ENCODE measurements at regions not wholly inside any gene's neighbourhood (a gene's known extent, or its start where the extent isn't known, plus 50 kb on each side); places are given as distances from the start of the nearest gene placed in this dataset.
"Not testable (repeated sequence)": the region's sequence is repeated elsewhere in the genome, so short reads cannot be mapped to it uniquely, and the experiment has no call there.

DNA sequence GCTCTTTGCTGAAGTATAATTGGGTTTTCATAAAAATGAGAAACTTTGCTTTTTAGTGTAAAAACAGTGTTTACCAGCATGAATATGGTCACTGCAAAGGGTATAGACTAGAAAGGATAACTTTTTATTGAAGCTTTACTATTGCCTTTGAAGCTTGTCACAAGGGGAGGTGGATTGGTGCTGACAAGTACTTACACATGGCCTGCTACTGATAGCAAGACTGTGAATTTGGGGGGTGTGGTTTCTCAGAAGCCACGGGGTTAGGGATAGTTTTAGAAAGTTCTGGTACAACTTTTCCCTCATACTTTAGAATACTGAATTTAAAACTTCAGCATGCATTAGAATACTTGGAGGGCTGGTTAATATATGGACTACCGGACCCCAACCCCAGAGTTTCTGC is 294.1 kb downstream of the SOCS6 start:
- intact Hi-C loops (cut with DNase I; ENCODE audit: low total_unique reads), result no loop called here
- WGBS, 2 donors, result 66 to 68% methylated on average over 2 of the region's 2 CpGs
- TF ChIP-seq, protein P1, sequence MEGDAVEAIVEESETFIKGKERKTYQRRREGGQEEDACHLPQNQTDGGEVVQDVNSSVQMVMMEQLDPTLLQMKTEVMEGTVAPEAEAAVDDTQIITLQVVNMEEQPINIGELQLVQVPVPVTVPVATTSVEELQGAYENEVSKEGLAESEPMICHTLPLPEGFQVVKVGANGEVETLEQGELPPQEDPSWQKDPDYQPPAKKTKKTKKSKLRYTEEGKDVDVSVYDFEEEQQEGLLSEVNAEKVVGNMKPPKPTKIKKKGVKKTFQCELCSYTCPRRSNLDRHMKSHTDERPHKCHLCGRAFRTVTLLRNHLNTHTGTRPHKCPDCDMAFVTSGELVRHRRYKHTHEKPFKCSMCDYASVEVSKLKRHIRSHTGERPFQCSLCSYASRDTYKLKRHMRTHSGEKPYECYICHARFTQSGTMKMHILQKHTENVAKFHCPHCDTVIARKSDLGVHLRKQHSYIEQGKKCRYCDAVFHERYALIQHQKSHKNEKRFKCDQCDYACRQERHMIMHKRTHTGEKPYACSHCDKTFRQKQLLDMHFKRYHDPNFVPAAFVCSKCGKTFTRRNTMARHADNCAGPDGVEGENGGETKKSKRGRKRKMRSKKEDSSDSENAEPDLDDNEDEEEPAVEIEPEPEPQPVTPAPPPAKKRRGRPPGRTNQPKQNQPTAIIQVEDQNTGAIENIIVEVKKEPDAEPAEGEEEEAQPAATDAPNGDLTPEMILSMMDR (IDR thresholded peaks at IDR 0.05), result no peak
- no peak for TF ChIP-seq POLR2A (IDR thresholded peaks at IDR 0.05)
- H3K4me3 ChIP-seq (ENCODE audit: low read depth, poor library complexity, severe bottlenecking), result no peak overlapping the region
- DNase-seq (ENCODE audit: low spot score in 2 of 2), result no peak

DNA sequence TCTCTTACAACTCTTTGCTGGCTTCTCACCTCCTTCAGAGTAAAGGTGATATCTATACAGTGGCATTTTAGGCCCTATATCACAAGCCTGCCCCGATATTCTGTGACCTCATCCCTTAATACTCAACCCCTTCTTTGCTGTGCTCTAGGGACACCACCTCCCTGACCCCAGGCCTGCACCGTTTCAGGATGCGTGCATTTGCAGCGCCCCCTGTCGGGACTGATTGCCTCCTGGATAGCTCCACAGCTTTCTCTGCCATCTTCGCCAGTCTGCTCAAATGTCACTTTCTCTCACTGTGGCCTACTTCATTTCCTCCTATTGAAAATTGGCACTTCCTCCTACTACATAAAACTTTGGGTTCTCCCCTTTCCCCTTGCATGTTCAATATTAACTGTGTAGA is 289.6 kb downstream of the SOCS6 start:
- no peak overlapping the region for H3K4me3 ChIP-seq (ENCODE audit: low read depth, poor library complexity, severe bottlenecking)
- no peak for DNase-seq (ENCODE audit: low spot score in 2 of 2)
- WGBS, 2 donors, result 35 to 44% methylated on average over 6 of the region's 6 CpGs
- TF ChIP-seq, protein P1 (IDR thresholded peaks at IDR 0.05), result no peak
- TF ChIP-seq POLR2A (IDR thresholded peaks at IDR 0.05), result no peak
- intact Hi-C loops (cut with DNase I; ENCODE audit: low total_unique reads), result no loop called here

DNA sequence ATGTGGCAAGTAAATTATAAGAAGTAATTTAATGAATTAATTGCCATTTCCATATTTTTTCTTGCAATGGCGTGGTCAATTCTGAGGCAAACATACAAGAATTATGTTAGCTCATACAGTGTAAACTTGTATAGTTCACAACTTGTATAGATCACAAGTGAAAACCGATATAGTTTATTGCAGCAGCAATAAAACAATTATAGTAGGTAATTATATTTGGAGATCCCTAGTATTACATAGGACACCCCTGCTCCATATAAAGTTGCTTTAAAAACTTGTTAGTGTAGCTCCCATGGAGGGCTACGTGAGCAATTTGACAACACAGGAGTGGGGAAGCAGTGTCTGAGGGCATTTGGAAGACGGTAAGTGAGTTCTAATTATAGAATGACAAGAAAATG is 288.2 kb downstream of the SOCS6 start:
- no peak overlapping the region for H3K4me3 ChIP-seq (ENCODE audit: low read depth, poor library complexity, severe bottlenecking)
- no peak for TF ChIP-seq POLR2A (IDR thresholded peaks at IDR 0.05)
- TF ChIP-seq, protein P1 (IDR thresholded peaks at IDR 0.05), result no peak
- 61 to 65% methylated on average over 4 of the region's 4 CpGs for WGBS, 2 donors
- intact Hi-C loops (cut with DNase I; ENCODE audit: low total_unique reads), result no loop called here
- no peak for DNase-seq (ENCODE audit: low spot score in 2 of 2)

DNA sequence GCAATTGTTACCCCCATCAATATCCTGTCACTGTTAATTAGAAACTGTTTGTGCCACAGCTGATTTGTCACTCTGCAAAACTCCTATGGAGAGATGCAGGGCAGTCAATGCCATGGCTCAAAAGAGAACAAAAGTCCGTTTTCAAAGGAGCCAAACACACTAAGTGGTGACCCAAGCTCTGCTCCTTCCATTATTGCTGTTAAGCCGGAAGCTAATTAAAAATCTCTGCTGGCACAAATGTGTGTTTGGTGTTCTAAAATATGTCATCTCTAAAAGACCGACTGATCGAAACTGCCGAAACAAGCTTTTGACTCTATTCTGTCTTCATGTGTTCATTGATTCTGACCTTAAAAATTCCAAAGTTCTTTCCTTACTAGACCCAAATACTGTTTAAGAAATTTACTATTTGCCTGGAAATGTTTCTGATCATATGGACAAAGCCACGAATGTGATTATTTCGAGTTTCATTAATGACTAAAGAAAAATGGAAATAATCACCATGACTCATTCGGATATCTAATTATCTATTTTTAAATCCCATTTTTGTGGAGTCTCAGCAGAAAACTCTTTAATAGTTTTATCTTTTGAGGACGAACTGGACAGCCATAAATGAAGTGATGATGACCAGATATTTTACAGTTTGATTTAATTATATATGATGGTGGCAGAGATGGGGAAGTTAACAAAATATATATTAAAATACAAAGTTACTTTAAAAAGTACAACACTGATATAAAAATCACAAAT is 287.6 kb downstream of the SOCS6 start:
- TF ChIP-seq POLR2A (IDR thresholded peaks at IDR 0.05), result no peak
- TF ChIP-seq, protein P1 (IDR thresholded peaks at IDR 0.05), result no peak
- H3K4me3 ChIP-seq (ENCODE audit: low read depth, poor library complexity, severe bottlenecking), result no peak overlapping the region
- DNase-seq (ENCODE audit: low spot score in 2 of 2), result no peak
- intact Hi-C loops (cut with DNase I; ENCODE audit: low total_unique reads), result no loop called here
- 68 to 75% methylated on average over 9 of the region's 9 CpGs for WGBS, 2 donors

DNA sequence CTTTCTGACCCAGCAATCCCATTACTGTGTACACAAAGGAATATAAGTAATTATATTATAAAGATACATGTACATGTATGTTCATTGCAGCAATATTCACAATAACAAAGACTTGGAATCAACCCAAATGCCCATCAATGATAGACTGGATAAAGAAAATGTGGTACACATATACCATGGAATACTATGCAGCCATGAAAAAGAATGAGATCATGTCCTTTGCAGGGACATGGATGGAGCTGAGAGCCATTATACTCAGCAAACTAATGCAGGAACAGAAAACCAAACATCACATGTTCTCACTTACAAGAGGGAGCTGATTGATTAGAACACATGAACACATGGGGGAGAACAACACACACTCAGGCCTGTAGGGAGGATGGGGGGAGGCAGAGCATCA is 286.1 kb downstream of the SOCS6 start:
- H3K4me3 ChIP-seq (ENCODE audit: low read depth, poor library complexity, severe bottlenecking); DNase-seq (ENCODE audit: low spot score in 2 of 2): not testable (repeated sequence)

DNA sequence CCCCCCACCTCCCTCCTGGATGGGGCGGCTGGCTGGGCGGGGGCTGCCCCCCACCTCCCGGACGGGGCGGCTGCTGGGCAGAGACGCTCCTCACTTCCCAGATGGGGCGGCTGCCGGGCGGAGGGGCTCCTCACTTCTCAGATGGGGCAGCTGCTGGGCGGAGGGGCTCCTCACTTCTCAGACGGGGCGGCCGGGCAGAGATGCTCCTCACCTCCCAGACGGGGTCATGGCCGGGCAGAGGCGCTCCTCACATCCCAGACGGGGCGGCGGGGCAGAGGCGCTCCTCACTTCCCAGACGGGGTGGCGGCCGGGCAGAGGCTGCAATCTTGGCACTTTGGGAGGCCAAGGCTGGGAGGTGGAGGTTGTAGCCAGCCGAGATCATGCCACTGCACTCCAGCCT is 280.8 kb downstream of the SOCS6 start:
- 93% methylated on average over 11 to 24 of the region's 24 CpGs for WGBS, 2 donors
- DNase-seq (ENCODE audit: low spot score in 2 of 2); intact Hi-C loops (cut with DNase I; ENCODE audit: low total_unique reads): not testable (repeated sequence)

More for the DNA sequence above, 286.1 kb downstream of the SOCS6 start:
- intact Hi-C loops (cut with DNase I; ENCODE audit: low total_unique reads), result not testable (repeated sequence)

DNA sequence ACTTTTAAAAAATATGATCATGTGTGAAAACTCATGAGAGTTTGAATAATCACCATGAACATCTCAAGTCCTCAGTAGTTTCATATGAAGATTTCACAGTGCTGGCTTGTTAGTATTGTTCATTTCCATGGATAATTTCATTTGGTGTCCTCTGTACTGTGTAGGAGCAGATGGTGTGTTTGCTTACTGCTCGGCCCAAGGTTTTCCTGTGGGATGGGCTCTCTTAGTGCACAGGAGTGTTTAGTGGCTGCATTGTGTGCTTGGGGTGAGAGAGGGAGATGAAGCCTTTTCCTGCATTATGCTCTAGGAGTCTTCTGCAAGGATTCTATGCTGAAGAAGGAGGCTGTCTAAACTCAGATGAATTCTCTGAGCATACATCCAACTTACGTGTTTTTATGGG is 270.6 kb downstream of the SOCS6 start:
- TF ChIP-seq, protein P1 (IDR thresholded peaks at IDR 0.05), result no peak
- TF ChIP-seq POLR2A (IDR thresholded peaks at IDR 0.05), result no peak
- H3K4me3 ChIP-seq (ENCODE audit: low read depth, poor library complexity, severe bottlenecking), result no peak overlapping the region
- intact Hi-C loops (cut with DNase I; ENCODE audit: low total_unique reads), result no loop called here
- no peak for DNase-seq (ENCODE audit: low spot score in 2 of 2)
- 77 to 82% methylated on average over 2 of the region's 2 CpGs for WGBS, 2 donors

More for the DNA sequence above, 280.8 kb downstream of the SOCS6 start:
- H3K4me3 ChIP-seq (ENCODE audit: low read depth, poor library complexity, severe bottlenecking), result not testable (repeated sequence)
